Globus pallidus (tissue), 1 donor: ENCODE measurements at regions not wholly inside any gene's neighbourhood (a gene's known extent, or its start where the extent isn't known, plus 50 kb on each side); places are given as distances from the start of the nearest gene placed in this dataset.
A peak's percentile ranks its signal among the peaks of the same experiment; 100 is the strongest.
"Not testable (repeated sequence)": the region's sequence is repeated elsewhere in the genome, so short reads cannot be mapped to it uniquely, and the experiment has no call there.

Source experiments
- DNase-seq: peaks from one replicate; pipeline ENCODE4 v3.0.0-alpha.2; 2015; ENCODE audit warnings: low spot score

DNA sequence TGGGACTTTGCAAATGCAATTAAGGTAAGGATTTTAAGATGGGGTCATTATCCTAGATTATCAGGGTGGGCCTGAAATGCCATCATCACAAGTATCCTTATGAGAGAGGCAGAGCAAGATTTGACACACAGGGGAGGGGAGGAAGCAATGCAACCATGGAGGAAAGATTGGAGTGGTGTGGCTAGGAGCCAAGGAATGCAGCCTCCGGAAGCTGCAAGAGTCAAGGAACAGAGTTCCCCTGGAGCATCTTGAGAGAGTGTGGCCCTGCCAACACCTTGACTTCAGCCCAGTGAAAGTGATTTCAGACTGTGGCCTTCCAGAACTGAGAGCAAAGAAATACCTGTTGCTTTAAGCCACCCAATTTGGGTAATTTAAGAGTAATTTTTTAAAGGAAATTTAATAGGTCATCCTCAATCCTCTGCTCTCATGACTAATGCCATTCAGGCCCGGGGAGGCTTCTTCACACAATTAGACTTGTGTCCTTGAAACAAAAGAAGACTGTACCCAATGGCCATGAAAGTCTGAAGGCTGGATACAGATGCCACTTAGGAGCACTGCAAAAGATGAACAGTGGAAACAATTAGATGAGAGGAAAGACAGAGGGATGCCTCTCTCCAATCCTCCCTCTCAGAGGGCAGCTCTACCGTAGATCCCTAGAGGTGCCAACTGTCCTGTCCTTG, 250.3 kb upstream of the ID2 start:
- DNase-seq, result no peak

DNA sequence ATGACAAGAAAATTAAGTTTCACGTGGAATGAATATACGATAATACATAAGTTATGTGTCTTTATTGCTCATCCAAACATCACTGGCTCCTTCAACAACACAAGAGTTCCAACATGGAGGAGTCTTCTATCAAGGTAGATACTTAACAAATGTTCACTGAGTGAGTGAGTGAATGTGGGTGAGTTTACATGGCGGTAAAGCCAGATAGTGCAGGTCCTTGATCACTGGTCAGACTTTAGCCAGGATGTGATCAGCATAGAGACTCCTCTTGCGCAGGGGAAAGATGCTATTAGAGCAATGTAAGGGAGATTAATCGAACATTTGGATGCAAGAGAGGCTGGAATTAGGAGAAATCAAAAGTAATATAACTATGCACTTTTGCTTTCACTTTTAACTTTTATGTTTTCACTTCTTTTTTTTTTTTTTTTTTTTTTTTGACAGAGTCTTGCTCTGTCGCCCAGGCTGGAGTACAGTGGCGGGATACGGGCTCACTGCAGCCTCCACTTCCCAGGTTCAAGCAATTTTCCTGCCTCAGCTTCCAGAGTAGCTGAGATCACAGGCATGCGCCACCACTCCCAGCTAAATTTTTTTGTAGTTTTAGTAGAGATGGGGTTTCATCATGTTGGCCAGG, 249.0 kb upstream of the ID2 start:
- no peak for DNase-seq

DNA sequence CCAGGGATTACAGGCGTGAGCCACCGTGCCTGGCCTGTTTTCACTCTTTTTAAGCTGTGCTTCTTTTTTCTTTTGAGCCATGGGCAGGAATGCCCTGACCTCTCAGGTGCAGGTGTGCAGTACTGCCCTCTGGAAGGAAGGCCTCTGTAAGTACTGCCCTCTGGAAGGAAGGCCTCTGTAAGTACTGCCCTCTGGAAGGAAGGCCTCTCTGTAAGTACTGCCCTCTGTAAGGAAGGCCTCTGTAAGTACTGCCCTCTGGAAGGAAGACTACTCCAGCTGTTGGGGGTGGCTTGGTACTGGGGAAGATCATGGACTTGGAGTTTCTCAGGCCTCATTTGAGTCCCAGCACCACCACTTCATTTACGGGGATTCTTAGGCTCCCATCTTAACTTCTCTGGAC, 248.5 kb upstream of the ID2 start:
- DNase-seq, result no peak

DNA sequence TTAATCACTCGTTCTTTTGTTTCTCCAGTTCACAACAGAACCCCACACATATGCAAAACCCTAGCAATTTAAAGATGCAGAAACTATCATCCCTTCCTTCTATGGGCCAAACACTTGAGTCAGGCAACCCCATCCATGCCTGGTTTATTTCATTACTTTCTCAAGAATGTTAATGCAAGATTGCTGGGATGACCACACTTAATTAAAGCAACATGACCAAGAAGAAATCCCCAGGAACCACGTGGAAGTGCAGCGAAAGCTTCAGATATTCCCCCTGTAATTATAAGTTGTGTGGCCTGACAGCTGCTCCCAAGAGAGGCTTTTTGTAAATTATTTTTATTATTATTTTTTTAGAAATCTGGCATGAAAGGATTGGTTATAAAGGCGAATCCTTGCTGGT, 246.2 kb upstream of the ID2 start:
- DNase-seq, result no peak

DNA sequence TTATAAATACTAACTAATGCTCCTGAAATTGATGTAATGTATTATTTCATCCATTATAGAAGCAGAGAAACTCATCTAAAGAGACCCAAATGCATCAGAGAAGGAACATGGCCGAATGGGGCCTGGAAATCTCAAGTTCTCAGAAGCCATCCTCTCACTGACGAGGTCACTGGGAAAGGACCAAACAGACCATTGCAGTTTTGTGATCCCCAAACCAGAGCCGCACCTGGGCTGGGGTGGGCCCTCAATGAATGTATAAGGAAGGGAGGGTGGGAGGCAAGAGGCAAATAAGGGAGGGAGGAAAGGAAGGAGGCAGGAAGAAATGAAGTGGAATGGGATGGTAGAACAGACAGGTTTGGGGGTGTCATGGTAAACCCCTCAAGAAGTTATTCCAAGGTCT, 245.3 kb upstream of the ID2 start:
- DNase-seq, result no peak

DNA sequence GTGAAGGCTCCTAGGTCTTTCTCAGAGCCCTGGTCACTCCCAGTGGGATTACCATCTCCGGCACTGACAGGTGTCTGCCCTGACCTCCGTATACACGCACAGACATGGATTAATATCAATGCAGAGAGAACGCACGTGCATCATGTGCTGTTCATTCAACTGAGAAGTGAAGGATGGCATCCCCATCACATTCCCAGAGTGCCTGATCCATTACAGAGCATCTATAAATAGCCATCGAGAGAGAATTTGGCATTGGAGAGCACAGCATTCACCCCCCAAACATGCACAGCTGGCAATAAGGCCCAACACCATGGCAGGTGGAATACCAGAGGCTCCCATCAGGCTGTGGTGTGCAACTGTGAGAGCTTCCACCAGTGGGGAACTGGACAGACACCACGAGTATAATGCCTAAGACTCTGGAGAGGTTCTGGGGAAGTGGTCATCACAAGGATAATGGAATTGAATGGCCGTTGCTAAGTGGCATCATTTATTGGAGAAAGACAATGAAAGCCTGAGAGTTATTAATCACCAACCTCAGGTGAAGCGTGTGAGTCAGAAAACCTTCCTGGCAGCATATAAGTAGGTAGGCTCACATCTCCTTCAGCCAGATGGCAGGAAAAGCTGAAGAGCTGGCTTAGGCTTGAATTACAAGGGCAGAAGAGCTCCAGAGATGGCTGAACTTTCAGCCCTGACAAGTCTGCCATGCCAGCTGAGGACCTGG, 244.5 kb upstream of the ID2 start:
- no peak for DNase-seq

DNA sequence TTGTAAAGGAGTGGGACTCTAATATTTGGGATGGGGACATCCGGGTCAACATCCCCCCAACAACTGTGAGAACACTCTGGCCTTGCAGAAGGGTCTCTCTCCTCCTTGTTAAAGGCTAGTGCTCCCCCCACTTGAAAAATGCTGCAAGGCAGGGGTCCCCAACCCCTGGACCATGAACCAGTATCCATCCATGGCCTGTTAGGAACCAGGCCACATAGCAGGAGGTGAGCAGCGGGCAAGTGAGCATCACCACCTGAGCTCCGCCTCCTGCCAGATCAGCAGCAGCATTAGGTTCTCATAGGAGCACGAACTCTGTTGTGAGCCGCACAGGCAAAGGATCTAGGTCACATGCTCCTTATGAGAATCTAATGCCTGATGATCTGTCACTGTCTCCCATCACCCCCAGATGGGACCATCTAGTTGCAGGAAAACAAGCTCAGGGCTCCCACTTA, 243.9 kb upstream of the ID2 start:
- no peak for DNase-seq

DNA sequence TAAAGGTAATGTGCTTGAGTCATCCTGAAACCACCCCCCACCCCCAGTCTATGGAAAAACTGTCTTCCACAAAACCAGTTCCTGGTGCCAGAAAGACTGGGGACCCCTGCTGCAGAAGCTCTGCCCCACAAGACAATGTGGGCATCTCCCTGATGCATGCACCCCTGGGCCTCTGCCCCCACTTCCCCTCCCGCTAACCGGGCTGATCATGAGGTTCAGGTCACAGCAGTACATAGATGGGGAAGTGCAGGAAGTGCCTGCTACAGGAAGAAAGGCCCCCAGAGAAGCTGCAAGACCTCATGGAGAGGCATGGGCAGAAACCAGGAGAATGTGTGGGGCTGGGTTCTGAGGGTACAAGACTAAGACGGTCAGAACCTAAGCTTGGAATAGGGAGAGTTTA, 243.4 kb upstream of the ID2 start:
- peak; percentile 38 for DNase-seq

DNA sequence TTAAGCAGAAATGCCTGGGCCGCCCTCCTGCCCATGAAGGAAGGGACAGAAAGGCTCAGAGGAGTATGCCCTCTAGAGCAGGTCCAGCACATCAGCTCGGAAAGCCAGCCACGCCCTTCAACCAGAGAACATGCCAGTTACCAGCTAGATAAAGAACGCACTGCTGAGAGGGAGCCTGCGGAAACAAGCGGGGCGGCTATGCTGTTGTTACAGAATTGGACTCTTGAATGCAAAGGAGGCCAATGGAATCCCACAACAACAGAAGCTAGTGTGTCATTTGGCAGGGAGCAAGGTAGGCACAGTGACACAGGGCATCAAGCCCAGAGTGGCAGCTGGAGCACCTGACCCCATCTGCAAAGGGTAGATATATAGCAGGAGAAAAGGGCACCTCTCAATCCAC, 242.9 kb upstream of the ID2 start:
- no peak for DNase-seq

DNA sequence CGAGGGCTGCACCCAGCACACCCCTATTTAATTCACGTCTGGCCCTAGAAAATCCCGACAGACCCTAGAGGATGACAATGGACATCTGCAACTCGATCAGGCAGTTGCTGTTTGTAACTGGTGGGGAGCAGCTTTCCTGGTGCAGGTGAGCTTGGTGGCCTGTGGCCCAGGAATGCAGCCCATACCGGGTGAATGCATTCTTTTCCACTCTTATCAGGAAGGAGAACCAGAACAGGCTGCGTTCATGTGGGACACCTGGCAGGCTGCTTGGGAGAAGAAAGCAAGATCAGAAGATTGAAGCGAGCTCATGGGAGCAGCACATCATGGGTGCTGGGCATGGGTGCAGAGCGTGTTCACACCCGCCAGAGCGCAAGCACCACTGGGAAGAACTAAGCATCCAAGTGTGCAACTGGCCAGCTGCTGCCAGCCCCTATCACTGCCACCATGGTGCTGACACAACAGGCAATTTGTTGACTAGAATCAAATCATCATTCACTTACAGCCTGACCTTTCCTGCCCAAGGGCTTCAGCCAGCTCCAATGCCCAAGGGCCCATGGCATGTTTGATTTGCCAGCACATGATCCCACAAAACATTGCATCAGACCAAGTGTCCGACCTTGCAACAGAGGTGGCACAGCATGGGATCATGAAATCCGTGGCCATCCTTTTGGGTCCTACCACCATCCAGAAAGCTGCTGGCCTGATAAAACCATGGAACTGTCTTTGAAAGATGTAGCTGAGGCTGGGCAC, 241.7 kb upstream of the ID2 start:
- DNase-seq, result no peak

DNA sequence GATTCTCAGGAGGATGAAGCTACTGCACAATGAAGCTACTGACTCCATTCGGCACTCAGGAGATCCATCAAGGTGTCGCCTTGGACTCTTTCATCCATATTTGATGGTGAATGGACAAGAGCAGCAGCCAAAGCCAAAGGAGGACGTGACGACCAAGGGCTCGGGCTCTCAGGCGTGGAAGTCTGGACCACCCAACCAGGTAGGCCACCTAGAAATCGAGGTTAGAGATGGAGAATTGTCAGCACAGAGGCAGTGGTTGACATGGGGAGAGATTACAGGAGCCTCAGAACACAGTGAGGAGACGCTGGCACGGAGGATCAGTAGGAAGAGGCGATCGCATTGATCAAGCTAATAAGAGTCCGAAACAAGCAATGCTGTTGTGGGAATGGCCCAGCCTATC, 240.5 kb upstream of the ID2 start:
- no peak for DNase-seq

DNA sequence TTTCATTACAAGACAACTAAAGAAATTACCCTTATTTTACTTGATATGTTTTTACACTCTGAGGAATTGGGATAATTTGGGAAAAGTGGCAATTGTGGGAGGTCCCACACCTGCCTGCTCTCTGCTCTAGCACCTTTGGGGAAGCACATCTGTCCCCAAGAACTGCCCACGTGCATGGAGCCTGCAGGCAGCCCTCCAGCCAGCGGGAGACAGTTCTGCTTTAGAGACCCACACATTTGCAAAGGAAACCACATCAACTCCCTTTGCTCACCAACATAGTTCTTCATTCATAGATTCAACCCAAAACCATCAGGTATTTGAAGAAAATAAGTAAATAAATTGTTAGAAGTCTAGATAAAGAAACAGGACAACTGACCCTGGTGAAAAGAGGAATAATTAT, 239.9 kb upstream of the ID2 start:
- peak; percentile 36 for DNase-seq

DNA sequence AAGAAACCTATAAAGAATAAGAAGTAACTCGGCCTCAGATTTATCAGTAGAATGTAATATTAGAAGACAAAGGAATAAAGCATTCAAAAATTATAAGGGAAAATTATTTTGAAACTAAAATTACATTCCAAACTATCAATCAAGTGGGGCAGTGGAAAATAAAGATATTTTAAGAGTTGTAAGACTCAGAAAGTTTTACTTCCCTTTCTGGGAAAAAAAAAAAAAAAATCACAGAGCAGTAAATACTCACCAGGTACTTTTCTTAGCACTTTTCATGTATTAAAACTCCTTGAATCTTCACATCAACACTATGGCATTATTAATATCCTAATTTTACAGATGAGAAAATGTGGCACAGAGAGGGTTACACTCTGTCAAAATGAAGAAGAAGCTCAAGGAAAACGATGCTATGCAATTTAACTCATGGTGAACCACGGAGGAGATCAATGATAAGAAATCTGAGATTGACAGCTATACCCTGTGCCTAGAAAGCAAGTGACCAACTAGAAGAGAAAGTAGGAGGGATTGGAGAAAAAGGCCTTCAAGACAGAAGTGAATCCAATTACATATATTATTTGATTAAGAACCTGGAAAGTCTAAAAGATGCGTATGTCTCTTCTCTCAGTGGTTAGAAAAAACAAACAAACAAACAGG, 238.9 kb upstream of the ID2 start:
- DNase-seq, result no peak

DNA sequence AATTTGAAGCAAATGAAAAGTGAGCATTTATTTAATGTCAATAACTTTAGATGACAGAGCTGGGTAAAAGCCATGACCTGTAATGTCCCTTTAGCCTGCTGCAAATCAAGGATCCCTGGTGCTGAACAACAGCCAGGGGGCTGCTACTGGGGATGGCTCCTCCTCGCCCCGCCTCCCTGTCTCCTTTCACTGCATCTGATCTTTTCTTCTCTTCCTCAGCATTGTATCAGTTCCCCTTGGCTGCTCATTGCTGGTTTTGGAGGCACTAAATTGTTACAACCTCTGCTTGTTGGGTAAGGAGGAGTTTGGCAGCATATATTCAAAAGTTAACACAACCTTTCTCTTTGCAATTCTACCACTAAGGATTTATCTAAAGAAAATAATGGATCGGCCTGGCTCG, 236.3 kb upstream of the ID2 start:
- DNase-seq, result no peak

DNA sequence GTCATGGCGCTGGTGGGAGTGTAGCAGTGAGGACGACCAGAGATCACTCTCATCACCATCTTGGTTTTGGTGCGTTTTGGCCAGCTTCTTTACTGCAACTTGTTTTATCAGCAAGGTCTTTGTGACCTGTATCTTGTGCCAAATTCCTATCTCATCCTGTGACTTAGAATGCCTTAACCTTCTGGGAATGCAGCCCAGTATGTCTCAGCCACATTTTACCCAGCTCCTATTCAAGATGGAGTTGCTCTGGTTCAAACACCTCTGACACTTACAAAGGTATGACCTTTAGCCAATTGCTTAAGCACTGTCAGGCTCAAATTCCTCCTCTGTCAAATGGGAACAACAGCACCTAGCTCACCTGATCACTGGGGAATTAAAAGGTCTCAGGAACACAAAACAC, 235.1 kb upstream of the ID2 start:
- not testable (repeated sequence) for DNase-seq

DNA sequence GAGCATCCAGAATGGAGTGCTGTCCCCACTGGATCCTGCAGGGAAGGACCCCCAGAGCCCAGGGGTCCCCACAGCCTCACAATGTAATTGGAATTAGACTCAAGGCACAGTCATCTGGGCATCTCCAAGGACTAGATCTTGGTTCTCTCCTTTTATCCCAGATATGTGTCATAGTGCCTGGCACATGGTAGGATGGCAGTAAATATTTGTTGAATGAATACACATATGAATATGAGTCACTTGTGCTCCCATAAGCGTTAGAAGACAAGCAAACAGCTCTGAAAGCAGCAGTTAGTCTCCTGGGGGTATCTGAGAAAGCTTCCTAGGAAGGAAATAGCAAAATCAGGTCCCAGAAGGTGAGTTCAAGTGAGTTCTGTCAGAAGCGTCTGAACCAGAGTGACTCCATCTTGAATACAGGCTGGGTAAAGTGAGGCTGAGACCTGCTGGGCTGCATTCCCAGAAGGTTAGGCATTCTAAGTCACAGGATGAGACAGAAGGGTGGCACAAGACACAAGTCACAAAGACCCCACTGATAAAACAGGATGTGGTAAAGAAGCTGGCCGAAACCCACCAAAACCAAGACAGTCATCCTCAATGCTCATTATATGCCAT, 234.1 kb upstream of the ID2 start:
- DNase-seq, result no peak

DNA sequence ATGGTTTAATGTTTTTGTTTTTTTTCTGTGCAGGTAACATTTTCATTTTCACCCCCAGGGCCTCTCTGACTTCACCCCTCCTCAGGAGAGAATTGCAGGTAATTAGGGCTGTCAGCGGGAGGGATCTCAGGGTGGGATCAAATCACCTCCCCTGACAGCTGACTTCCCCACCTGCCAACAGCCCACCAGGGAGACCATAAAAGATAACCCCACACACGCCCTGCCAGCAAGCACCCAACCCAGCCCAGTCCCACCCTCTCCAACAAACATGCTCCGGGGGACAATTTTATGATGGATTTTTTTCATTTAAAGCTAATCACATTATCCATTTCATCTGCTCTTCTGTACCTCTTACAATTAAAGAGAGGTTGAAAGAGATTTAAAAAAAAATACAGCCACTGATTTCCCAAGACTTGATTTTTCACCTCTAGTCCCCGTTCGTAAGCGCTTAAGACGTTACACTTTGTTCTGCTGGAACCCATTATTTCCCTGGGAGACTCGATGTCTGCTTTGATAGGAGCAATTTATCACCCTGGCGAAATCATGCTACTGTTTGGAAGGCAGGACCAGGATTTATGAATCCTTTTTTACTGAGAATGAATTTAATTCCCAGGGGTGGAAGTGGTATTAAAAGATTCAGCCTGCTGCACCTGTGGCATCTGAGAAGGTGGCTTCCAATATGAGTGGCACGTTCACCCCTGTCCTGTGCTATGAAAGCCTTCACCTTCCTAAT, 232.9 kb upstream of the ID2 start:
- no peak for DNase-seq

DNA sequence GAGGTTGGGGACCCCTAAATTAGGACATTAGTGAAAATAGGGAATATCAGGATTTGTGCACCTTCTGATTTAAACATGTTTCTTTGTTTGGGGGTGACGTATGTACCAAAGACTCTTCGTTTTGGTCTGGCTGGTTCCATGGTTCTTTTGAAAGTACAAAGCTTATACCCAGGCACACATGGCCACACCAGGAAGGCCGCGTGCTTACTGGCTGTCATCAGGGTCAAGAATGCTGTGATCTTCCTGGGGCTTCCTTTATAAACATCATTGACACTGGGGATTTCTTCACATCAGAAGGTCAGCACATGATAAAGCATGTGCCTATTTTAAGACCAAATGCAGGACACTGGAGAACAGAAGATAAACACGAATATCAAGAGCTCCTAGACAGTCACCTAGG, 230.6 kb upstream of the ID2 start:
- DNase-seq, result no peak

DNA sequence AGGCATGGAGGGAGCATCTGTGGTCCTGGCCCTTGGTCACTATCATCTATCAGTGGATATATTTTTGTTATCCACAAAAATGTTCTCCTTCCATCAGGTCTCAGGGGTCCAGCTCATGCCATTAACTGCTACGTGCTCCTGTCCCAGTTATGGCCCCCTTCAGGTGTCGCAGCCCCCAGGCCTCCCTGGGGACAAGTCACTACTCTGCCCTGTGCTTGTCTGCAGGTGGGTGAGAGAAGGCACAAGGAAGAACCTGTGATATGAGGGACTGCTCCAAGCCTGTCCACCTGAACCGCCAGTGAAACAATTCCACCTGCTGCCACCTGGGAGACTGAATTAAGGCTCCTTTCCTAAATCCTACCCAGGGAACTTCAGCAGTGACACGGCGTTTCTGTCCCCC, 229.6 kb upstream of the ID2 start:
- DNase-seq, result no peak

DNA sequence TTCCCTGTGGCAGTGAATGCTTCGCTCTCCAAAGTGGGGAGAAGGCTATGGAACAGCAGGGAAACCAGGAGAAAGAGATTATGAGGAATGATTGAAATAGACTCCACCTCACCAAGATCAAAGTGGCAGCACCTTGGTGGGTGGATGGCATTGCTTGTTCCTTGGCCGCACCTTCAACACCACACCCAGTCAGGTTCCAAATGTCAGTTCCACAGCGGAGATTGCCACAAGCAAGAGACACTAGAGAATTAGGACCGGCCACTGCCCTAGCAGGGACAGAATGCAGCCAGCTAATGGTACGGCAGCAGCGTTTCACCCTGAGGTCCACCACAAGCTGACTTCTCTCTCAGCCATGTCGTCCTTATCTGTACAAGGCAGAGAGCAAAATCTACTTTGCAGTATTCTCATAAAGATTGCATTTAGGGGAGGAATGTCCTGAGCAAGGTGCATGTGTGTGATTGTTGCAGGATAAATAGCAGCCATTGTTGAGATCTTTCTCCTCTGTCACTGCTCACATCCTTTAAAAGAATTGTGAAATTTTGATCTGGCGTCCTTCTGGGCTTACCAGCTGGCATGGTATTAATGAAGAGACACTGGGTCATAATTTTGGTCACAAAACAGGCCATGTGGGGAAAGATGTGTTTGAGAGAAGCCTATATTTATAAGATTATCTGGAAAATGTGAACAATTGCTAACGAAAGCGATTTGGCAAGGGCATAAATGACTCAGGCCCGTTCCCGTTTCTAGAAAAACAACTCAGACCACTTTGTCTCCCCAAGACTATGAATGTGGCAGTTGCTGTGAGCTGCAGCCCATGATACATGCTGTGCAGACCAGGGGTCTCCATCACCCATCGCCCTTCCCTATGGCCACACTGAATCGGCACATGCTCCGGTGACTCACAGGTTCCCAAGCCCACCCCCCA, 228.6 kb upstream of the ID2 start:
- DNase-seq, result no peak
